Small intestine (tissue), 7 donors: ENCODE measurements at regions not wholly inside any gene's neighbourhood (a gene's known extent, or its start where the extent isn't known, plus 50 kb on each side); places are given as distances from the start of the nearest gene placed in this dataset.
"Not testable (repeated sequence)": the region's sequence is repeated elsewhere in the genome, so short reads cannot be mapped to it uniquely, and the experiment has no call there.

Experiments used
- DNase-seq, 2 donors: peaks; one replicate each; pipeline versions ENCODE4 v3.0.0 to v3.0.0-alpha.2; 2013
- FAIRE-seq: peaks from 2 replicates; lab custom pipeline; 2012; peaks lifted over from hg19 to GRCh38; lab: Jason Lieb, UNC
- H3K27ac ChIP-seq, 3 donors: one replicate each; pipeline ENCODE4 v1.5.1; 2013; ENCODE audit warnings: low read length in 2 of 3, mild to moderate bottlenecking in 2 of 3, control low read depth in 1 of 3, inconsistent platforms in 1 of 3, low read depth in 1 of 3, moderate library complexity in 1 of 3
- H3K27me3 ChIP-seq, 3 donors: one replicate each; pipeline ENCODE4 v1.6.1; 2013; ENCODE audit warnings: low read length in 3 of 3, inconsistent platforms in 1 of 3; ENCODE audit not compliant: control insufficient read depth in 3 of 3, insufficient read depth in 3 of 3
- H3K36me3 ChIP-seq, 3 donors: one replicate each; pipeline ENCODE4 v1.6.1; 2013; ENCODE audit warnings: low read length in 3 of 3, inconsistent platforms in 1 of 3, low read depth in 1 of 3, mild to moderate bottlenecking in 1 of 3, moderate library complexity in 1 of 3; ENCODE audit not compliant: control insufficient read depth in 3 of 3, insufficient read depth in 2 of 3
- H3K4me1 ChIP-seq, 3 donors: one replicate each; pipeline ENCODE4 v1.6.1; 2013; ENCODE audit warnings: low read length in 2 of 3, inconsistent platforms in 1 of 3, low read depth in 1 of 3, mild to moderate bottlenecking in 1 of 3, moderate library complexity in 1 of 3; ENCODE audit not compliant: control insufficient read depth in 3 of 3, insufficient read depth in 2 of 3
- H3K4me3 ChIP-seq, 3 donors: one replicate each; pipeline ENCODE4 v1.5.1; 2013; ENCODE audit warnings: low read length in 3 of 3, control low read depth in 1 of 3, inconsistent platforms in 1 of 3, low read depth in 1 of 3, mild to moderate bottlenecking in 1 of 3, moderate library complexity in 1 of 3
- H3K9me3 ChIP-seq, 2 donors: one replicate each; pipeline ENCODE4 v1.6.1; 2013; ENCODE audit warnings: low read depth in 1 of 2, low read length in 1 of 2; ENCODE audit not compliant: control insufficient read depth in 2 of 2, insufficient read depth in 1 of 2
- WGBS, 3 donors: extraction: QIAGEN DNeasy Blood & Tissue Kit; methylation state at CpG; one replicate each; pipeline ENCODE4 v1.1.7; 2013; 5-methylcytosine and 5-hydroxymethylcytosine counted together
- donor health status: healthy with polysubstance abuse.
- donor health status: control.
- donor health status: control.
- donor health status: Bipolar disorder and iron deficiency.
- donor health status: healthy.

DNA sequence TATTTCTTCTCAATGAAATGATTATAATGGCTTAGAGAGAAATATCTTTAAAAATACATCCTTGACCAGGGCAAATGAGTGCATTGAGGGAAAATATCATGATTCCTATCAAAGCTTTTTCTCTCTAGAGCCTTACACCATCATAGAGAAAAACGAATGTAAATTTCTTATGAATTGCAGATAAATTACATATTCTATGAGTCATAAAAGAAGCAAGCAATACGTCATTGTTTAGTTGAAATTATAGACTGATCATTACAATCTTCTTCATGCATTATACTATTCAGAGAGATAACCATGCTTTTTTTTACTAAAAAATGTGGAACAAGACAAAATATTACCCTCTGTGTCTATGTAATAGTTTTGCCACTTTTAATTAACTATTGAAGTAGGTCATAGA is 100.9 kb upstream of the RXFP1 start:
- Histone ChIP-seq H3K27ac (no peak overlapping the region), H3K4me3 (no peak overlapping the region), H3K9me3 (no peaks in the 10 kb centered on the region), H3K36me3 (no peaks in the 10 kb centered on the region), H3K27me3 (no peaks in the 10 kb centered on the region), H3K4me1 (no peaks in the 10 kb centered on the region)
- FAIRE-seq (no peak), DNase-seq (no peak)
- 40 to 59% (median 46%) methylated on average over 2 of the region's 2 CpGs for WGBS, 3 donors

DNA sequence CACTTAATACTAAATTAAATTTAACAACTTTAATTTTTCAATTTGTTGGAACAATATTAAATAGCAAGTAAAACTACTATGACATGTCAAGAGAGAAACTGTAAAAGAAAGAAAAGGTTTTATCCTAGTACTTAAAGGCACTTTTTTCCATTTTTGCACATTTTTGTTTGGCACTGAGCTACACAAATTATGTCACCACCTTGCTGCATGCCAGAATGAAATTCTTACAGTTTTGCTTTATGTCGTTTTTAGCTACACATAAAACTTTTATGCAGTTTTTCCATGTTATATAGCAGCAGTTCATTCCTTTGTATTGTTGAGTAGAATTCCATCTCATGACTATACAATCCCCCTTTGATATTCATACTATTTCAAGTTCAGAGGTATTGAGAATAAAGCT is 99.1 kb upstream of the RXFP1 start:
- FAIRE-seq: no peak
- DNase-seq: no peak
- Histone ChIP-seq H3K27me3 (no peaks in the 10 kb centered on the region), H3K4me1 (no peaks in the 10 kb centered on the region), H3K27ac (no peak overlapping the region), H3K4me3 (no peak overlapping the region), H3K36me3 (no peaks in the 10 kb centered on the region), H3K9me3 (no peaks in the 10 kb centered on the region)
- 16 to 37% (median 20%) methylated on average over 1 of the region's 1 CpG for WGBS, 3 donors

DNA sequence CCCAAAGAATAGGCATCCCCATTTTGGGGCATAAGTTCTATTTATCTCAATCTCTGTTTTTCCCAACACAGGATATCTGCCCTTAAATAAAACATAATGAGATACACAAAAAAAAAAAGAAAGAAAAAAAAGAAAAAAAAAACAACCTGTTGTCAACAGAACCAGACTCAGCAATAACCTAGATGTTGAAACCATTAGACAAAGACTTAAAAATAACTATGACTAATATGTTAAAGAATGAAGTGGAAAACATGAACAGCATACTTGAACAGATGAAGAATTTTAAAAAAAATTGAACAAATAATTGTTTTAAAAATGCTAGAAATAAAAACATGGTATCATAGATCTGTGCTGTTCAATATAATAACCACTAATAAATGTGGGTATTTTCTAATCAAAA is 93.4 kb upstream of the RXFP1 start:
- Histone ChIP-seq H3K9me3 (no peaks in the 10 kb centered on the region), H3K27ac (no peak overlapping the region), H3K4me3 (no peak overlapping the region), H3K4me1 (no peaks in the 10 kb centered on the region), H3K36me3 (no peaks in the 10 kb centered on the region), H3K27me3 (no peaks in the 10 kb centered on the region)
- peak; percentile 23 for FAIRE-seq
- no peak for DNase-seq

DNA sequence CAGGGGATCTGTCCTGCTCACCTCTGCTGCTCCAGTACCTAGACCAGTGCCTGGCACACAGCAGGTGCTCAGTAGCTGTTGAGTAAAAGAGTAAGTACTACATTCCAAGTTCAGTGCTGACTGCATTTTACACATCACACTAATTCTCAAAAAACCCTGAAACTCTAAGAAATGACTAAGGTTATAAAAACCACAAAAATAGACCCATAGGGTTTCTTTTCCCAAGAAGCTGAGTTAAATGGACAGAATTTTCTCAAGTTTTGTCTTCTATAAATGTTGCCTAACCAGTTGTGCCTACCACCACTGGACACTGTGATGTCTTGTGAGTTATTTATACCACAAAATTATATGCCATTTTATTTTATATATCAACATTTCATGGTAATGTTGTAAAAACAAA is 78.9 kb upstream of the RXFP1 start:
- Histone ChIP-seq H3K4me3 (no peak overlapping the region), H3K27ac (no peak overlapping the region), H3K36me3 (no peaks in the 10 kb centered on the region), H3K9me3 (no peaks in the 10 kb centered on the region), H3K27me3 (no peaks in the 10 kb centered on the region), H3K4me1 (no peaks in the 10 kb centered on the region)
- no peak for DNase-seq
- FAIRE-seq: no peak

DNA sequence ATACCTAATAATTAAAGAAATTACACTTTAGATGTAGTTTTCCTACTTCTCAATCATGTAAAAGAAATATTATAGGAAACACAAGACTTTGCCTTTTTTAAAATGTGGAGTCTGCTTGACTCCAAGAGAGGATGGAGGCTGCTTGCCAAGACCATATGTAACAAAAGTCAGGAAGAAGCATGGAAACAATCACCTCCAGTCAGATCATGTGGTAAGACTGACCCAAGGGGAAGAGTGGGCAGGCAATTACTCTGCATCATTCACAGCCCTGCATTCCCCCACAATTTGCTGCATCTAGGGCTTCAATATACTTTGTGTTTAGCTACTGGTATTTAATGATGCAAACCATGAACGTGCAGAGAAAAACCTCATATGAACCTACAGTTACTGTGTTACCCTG is 78.0 kb upstream of the RXFP1 start:
- Histone ChIP-seq H3K27me3 (no peaks in the 10 kb centered on the region), H3K4me1 (no peaks in the 10 kb centered on the region), H3K36me3 (no peaks in the 10 kb centered on the region), H3K9me3 (no peaks in the 10 kb centered on the region), H3K4me3 (no peak overlapping the region), H3K27ac (no peak overlapping the region)
- DNase-seq (no peak), FAIRE-seq (no peak)
- WGBS, 3 donors: 63 to 78% (median 69%) methylated on average over 1 of the region's 1 CpG

DNA sequence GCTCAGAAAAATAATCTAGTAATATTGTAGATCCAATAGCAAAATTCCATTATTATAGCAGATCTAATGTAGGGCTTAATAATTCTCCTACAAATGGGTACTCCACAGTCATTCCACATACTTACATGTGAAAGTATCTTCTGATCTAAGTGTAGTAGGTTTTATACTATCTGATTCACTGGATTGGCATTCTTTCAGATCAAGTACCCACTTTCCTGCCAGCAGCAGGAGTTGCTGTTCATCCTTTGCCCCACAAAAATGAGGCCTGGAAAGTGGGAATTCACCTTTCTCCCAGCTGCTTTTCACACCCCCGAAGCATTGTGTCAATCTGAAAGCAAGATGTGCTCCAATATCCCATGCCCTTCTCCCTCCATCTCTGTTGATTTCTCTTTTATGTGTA is 77.1 kb upstream of the RXFP1 start:
- no peak for DNase-seq
- no peaks in the 10 kb centered on the region for H3K9me3 ChIP-seq
- no peaks in the 10 kb centered on the region for H3K27me3 ChIP-seq
- H3K4me1 ChIP-seq: no peaks in the 10 kb centered on the region
- WGBS, 3 donors: 63 to 80% (median 74%) methylated on average over 1 of the region's 1 CpG
- no peak overlapping the region for H3K27ac ChIP-seq
- no peak for FAIRE-seq
- H3K36me3 ChIP-seq: no peaks in the 10 kb centered on the region
- no peak overlapping the region for H3K4me3 ChIP-seq

DNA sequence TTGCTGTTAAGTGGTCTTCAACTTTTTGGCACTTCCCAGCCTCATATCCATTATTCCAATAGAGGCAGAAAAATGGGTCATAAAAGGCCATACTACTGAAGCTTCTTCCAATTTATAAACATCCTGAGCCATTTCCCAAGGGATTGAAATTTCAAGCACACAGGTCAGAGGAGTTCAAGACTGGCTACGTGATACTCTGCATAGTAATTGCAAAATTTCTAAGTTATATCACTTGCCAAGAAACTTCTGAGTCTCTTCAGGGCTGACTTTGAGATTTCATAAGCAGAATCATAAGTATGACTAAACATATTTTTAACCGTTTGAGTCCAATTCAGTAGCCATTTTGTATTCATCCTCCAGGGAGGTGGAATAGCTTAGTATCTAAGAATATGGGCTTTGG is 75.6 kb upstream of the RXFP1 start:
- DNase-seq (no peak), FAIRE-seq (no peak)
- H3K9me3 ChIP-seq: no peaks in the 10 kb centered on the region
- WGBS, 3 donors: 69 to 79% (median 78%) methylated on average over 2 of the region's 2 CpGs
- no peak overlapping the region for H3K27ac ChIP-seq
- no peaks in the 10 kb centered on the region for H3K27me3 ChIP-seq
- no peak overlapping the region for H3K4me3 ChIP-seq
- H3K36me3 ChIP-seq: no peaks in the 10 kb centered on the region
- no peaks in the 10 kb centered on the region for H3K4me1 ChIP-seq

DNA sequence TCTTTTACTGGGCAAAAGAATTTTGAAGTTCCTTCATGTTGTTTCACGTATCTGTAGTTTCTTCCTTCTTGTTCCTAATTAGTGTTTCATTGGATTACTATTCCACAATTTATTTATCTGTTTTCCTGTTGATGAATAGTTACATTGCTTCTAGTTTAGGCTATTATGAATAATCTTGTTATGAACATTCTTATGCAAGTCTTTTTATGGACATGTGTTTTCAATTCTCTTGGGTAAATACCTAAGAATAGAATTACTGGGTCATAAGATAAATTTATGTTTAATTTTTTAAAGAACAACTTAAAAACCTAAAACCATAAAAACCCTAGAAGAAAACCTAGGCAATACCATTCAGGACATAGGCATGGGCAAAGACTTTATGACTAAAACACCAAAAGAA is 70.9 kb upstream of the RXFP1 start:
- FAIRE-seq (no peak), DNase-seq (no peak)
- Histone ChIP-seq H3K27me3 (no peaks in the 10 kb centered on the region), H3K27ac (no peak overlapping the region), H3K36me3 (no peaks in the 10 kb centered on the region), H3K4me1 (no peaks in the 10 kb centered on the region), H3K9me3 (no peaks in the 10 kb centered on the region), H3K4me3 (no peak overlapping the region)
- 66 to 75% (median 67%) methylated on average over 1 of the region's 1 CpG for WGBS, 3 donors

DNA sequence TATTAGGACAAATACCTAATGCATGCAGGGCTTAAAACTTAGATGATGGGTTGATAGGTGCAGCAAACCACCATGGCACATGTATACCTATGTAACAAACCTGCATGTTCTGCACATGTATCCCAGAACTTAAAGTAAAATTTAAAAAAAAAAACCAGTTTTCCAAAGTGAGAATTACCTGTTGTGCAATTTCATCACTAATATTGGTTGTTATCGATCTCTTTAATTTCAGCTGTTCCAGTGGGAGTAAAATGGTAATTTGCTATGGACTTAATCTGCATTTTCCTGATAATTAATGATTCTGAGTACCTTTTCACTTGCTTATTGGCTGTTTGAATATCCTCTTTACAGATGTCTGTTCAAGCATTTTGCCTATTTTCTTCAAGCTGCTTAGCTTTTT is 69.6 kb upstream of the RXFP1 start:
- H3K36me3 ChIP-seq, FAIRE-seq, H3K9me3 ChIP-seq, H3K27ac ChIP-seq, DNase-seq, H3K27me3 ChIP-seq, H3K4me1 ChIP-seq, H3K4me3 ChIP-seq: not testable (repeated sequence)
- 95 to 97% (median 96%) methylated on average over 1 of the region's 1 CpG for WGBS, 3 donors
